ENCODE measurements at regions not wholly inside any gene's neighbourhood (a gene's known extent, or its start where the extent isn't known, plus 50 kb on each side); places are given as distances from the start of the nearest gene placed in this dataset.
"Not testable (repeated sequence)": the region's sequence is repeated elsewhere in the genome, so short reads cannot be mapped to it uniquely, and the experiment has no call there.

DNA sequence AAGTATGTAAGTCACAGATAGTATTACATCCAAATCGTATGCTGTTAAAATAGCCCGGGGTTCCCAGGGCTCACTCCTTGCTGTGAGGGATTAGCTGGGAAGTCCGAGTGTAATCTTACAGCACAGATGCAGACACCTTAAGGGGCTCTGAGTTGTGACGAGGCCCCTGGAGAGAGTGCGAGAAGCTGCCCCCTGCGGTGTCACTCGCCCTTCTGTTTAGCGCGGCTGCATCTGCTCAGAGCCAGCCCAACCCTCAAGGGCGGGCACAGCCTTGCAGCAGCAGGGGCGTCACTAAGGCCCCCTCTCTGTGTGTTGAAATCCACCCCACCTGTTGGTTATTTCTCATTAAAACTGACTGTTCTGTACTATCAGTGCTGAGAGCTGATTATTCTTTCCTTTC, 135.8 kb downstream of the LAT start:
- not testable (repeated sequence) for TF ChIP-seq POLR2AphosphoS5, POLR2A (IDR thresholded peaks at IDR 0.05)
- TF ChIP-seq, protein P1, sequence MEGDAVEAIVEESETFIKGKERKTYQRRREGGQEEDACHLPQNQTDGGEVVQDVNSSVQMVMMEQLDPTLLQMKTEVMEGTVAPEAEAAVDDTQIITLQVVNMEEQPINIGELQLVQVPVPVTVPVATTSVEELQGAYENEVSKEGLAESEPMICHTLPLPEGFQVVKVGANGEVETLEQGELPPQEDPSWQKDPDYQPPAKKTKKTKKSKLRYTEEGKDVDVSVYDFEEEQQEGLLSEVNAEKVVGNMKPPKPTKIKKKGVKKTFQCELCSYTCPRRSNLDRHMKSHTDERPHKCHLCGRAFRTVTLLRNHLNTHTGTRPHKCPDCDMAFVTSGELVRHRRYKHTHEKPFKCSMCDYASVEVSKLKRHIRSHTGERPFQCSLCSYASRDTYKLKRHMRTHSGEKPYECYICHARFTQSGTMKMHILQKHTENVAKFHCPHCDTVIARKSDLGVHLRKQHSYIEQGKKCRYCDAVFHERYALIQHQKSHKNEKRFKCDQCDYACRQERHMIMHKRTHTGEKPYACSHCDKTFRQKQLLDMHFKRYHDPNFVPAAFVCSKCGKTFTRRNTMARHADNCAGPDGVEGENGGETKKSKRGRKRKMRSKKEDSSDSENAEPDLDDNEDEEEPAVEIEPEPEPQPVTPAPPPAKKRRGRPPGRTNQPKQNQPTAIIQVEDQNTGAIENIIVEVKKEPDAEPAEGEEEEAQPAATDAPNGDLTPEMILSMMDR (IDR thresholded peaks at IDR 0.05): not testable (repeated sequence)

Measured in suprapubic skin (tissue), 4 donors.